Fibroblast of upper back skin (primary cell): ENCODE measurements at regions not wholly inside any gene's neighbourhood (a gene's known extent, or its start where the extent isn't known, plus 50 kb on each side); places are given as distances from the start of the nearest gene placed in this dataset.
"Not testable (repeated sequence)": the region's sequence is repeated elsewhere in the genome, so short reads cannot be mapped to it uniquely, and the experiment has no call there.

Experiments used
- DNase-seq: peaks from one replicate; pipeline ENCODE4 v3.0.0-alpha.2; 2013

- DNase-seq: peak; percentile 47
Measured at GRCh38 chr16:65392806-65393565, 271.1 kb upstream of the CDH11 start.

GRCh38 chr16:65388592-65388991 is 266.7 kb upstream of the CDH11 start:
- peak; percentile 65 for DNase-seq

GRCh38 chr16:65386672-65387071 is 264.8 kb upstream of the CDH11 start:
- DNase-seq: no peak

- DNase-seq: no peak
Measured at GRCh38 chr16:65384441-65384840, 262.6 kb upstream of the CDH11 start.

GRCh38 chr16:65377195-65377594 is 255.3 kb upstream of the CDH11 start:
- peak; percentile 17 for DNase-seq

GRCh38 chr16:65376601-65377000 is 254.7 kb upstream of the CDH11 start:
- no peak for DNase-seq

GRCh38 chr16:65375651-65376050 is 253.8 kb upstream of the CDH11 start:
- peak; percentile 28 for DNase-seq

- no peak for DNase-seq
Measured at GRCh38 chr16:65373097-65373496, 251.2 kb upstream of the CDH11 start.

GRCh38 chr16:65372171-65372570 is 250.3 kb upstream of the CDH11 start:
- DNase-seq: no peak

- no peak for DNase-seq
Measured at GRCh38 chr16:65365732-65366715, 244.2 kb upstream of the CDH11 start.

GRCh38 chr16:65356721-65357120 is 234.9 kb upstream of the CDH11 start:
- not testable (repeated sequence) for DNase-seq

GRCh38 chr16:65355706-65356105 is 233.8 kb upstream of the CDH11 start:
- no peak for DNase-seq

GRCh38 chr16:65353183-65353582 is 231.3 kb upstream of the CDH11 start:
- no peak for DNase-seq

- DNase-seq: no peak
Measured at GRCh38 chr16:65349626-65350025, 227.8 kb upstream of the CDH11 start.

- no peak for DNase-seq
Measured at GRCh38 chr16:65343556-65343955, 221.7 kb upstream of the CDH11 start.

- peak; percentile 29 for DNase-seq
Measured at GRCh38 chr16:65342231-65342866, 220.5 kb upstream of the CDH11 start.

- no peak for DNase-seq
Measured at GRCh38 chr16:65339062-65339461, 217.2 kb upstream of the CDH11 start.

- DNase-seq: peak; percentile 95
Measured at GRCh38 chr16:65336160-65336559, 214.3 kb upstream of the CDH11 start.

GRCh38 chr16:65334081-65334480 is 212.2 kb upstream of the CDH11 start:
- no peak for DNase-seq

- DNase-seq: no peak
Measured at GRCh38 chr16:65333283-65333682, 211.4 kb upstream of the CDH11 start.

GRCh38 chr16:65327346-65327745 is 205.5 kb upstream of the CDH11 start:
- no peak for DNase-seq

GRCh38 chr16:65323655-65324237 is 201.9 kb upstream of the CDH11 start:
- DNase-seq: no peak
